Nephron (organoid): ENCODE measurements at regions not wholly inside any gene's neighbourhood (a gene's known extent, or its start where the extent isn't known, plus 50 kb on each side); places are given as distances from the start of the nearest gene placed in this dataset.

Experiments
- H3K27ac Mint-ChIP-seq, 3 experiments: 2 replicates each; pipeline ENCODE4 v1.8.0; 2020; ENCODE audit warnings: mixed read lengths in 3 of 3, mild to moderate bottlenecking in 2 of 3, moderate library complexity in 1 of 3
- H3K27me3 Mint-ChIP-seq: 2 replicates; pipeline ENCODE4 v1.8.0; 2021; ENCODE audit warnings: low read depth, mild to moderate bottlenecking, moderate library complexity, mixed read lengths
- H3K36me3 Mint-ChIP-seq: 2 replicates; pipeline ENCODE4 v1.8.0; 2020; ENCODE audit warnings: low read depth, mixed read lengths
- H3K4me1 Mint-ChIP-seq: 2 replicates; pipeline ENCODE4 v1.8.0; 2020; ENCODE audit warnings: mixed read lengths
- H3K4me3 Mint-ChIP-seq, 3 experiments: 2 replicates each; pipeline ENCODE4 v1.8.0; 2020; ENCODE audit warnings: mild to moderate bottlenecking in 3 of 3, mixed read lengths in 3 of 3, moderate library complexity in 2 of 3
- H3K9me3 Mint-ChIP-seq: 2 replicates; pipeline ENCODE4 v1.8.0; 2020; ENCODE audit warnings: mixed read lengths
- CTCF ChIP-seq, 3 experiments: fragments of 200-600 bp; sonication (generic); IDR thresholded peaks; one replicate each; pipeline ENCODE4 v1.5.0; 2021; ENCODE audit warnings: antibody characterized with exemption in 3 of 3; ENCODE audit not compliant: unreplicated experiment in 3 of 3

- H3K36me3 Mint-ChIP-seq = no peaks in the 10 kb centered on the region
- no peak overlapping the region for H3K4me3 Mint-ChIP-seq
- no peaks in the 10 kb centered on the region for H3K4me1 Mint-ChIP-seq
- no peak for TF ChIP-seq CTCF (IDR thresholded peaks at IDR 0.05; ENCODE audit: unreplicated experiment in 3 of 3)
- no peaks in the 10 kb centered on the region for H3K27me3 Mint-ChIP-seq
- H3K9me3 Mint-ChIP-seq = no peaks in the 10 kb centered on the region
- no peak overlapping the region for H3K27ac Mint-ChIP-seq
These were observed 1554.1 kb downstream of the PLA2G4A start for GRCh38 chr1:188382851-188383250.

- H3K27ac Mint-ChIP-seq = no peak overlapping the region
- H3K9me3 Mint-ChIP-seq = no peaks in the 10 kb centered on the region
- H3K4me3 Mint-ChIP-seq = no peak overlapping the region
- H3K36me3 Mint-ChIP-seq = no peaks in the 10 kb centered on the region
- no peaks in the 10 kb centered on the region for H3K27me3 Mint-ChIP-seq
- no peaks in the 10 kb centered on the region for H3K4me1 Mint-ChIP-seq
- TF ChIP-seq CTCF (IDR thresholded peaks at IDR 0.05; ENCODE audit: unreplicated experiment in 3 of 3) = no peak
These were observed 1557.4 kb downstream of the PLA2G4A start for GRCh38 chr1:188386161-188386560.

GRCh38 chr1:188386666-188387065, 1557.9 kb downstream of the PLA2G4A start:
- TF ChIP-seq CTCF (IDR thresholded peaks at IDR 0.05; ENCODE audit: unreplicated experiment in 3 of 3) = no peak
- H3K27ac Mint-ChIP-seq = no peak overlapping the region

GRCh38 chr1:188394677-188395076, 1565.9 kb downstream of the PLA2G4A start:
- no peak overlapping the region for H3K4me3 Mint-ChIP-seq
- peaks cover under 1% of the 10 kb centered on the region for H3K9me3 Mint-ChIP-seq
- peak overlapping the region in 2 of 3 experiments; percentile 11 to 45 for H3K27ac Mint-ChIP-seq
- H3K4me1 Mint-ChIP-seq = no peaks in the 10 kb centered on the region
- no peaks in the 10 kb centered on the region for H3K27me3 Mint-ChIP-seq
- no peaks in the 10 kb centered on the region for H3K36me3 Mint-ChIP-seq
- no peak for TF ChIP-seq CTCF (IDR thresholded peaks at IDR 0.05; ENCODE audit: unreplicated experiment in 3 of 3)

More at GRCh38 chr1:188386666-188387065, 1557.9 kb downstream of the PLA2G4A start:
- no peaks in the 10 kb centered on the region for H3K4me1 Mint-ChIP-seq
- no peak overlapping the region for H3K4me3 Mint-ChIP-seq
- no peaks in the 10 kb centered on the region for H3K9me3 Mint-ChIP-seq
- no peaks in the 10 kb centered on the region for H3K36me3 Mint-ChIP-seq
- no peaks in the 10 kb centered on the region for H3K27me3 Mint-ChIP-seq

- no peak for TF ChIP-seq CTCF (IDR thresholded peaks at IDR 0.05; ENCODE audit: unreplicated experiment in 3 of 3)
- no peak overlapping the region for H3K4me3 Mint-ChIP-seq
- no peaks in the 10 kb centered on the region for H3K4me1 Mint-ChIP-seq
- H3K27me3 Mint-ChIP-seq = no peaks in the 10 kb centered on the region
- no peaks in the 10 kb centered on the region for H3K36me3 Mint-ChIP-seq
- peaks cover 4% of the 10 kb centered on the region for H3K9me3 Mint-ChIP-seq
- H3K27ac Mint-ChIP-seq = no peak overlapping the region
These were observed 1568.8 kb downstream of the PLA2G4A start for GRCh38 chr1:188397521-188397920.

- Mint-ChIP-seq H3K27ac (no peak overlapping the region), H3K4me3 (no peak overlapping the region), H3K9me3 (peaks cover 6% of the 10 kb centered on the region), H3K36me3 (no peaks in the 10 kb centered on the region), H3K27me3 (no peaks in the 10 kb centered on the region), H3K4me1 (no peaks in the 10 kb centered on the region)
- TF ChIP-seq CTCF (IDR thresholded peaks at IDR 0.05; ENCODE audit: unreplicated experiment in 3 of 3) = no peak
These were observed 1574.2 kb downstream of the PLA2G4A start for GRCh38 chr1:188402986-188403385.
